H9 (cell line): ENCODE measurements at regions not wholly inside any gene's neighbourhood (a gene's known extent, or its start where the extent isn't known, plus 50 kb on each side); places are given as distances from the start of the nearest gene placed in this dataset.
"Not testable (repeated sequence)": the region's sequence is repeated elsewhere in the genome, so short reads cannot be mapped to it uniquely, and the experiment has no call there.

Source experiments
- DNase-seq: peaks from one replicate; pipeline ENCODE4 v3.0.0-alpha.2; 2017
- H2AFZ ChIP-seq: one replicate; pipeline ENCODE4 v1.6.1; 2013; ENCODE audit warnings: mild to moderate bottlenecking, low read length, control low read depth, moderate library complexity
- H2AK5ac ChIP-seq: 2 replicates; pipeline ENCODE4 v1.6.1; 2013; ENCODE audit warnings: low read length, control low read depth, mixed read lengths; ENCODE audit not compliant: insufficient read length
- H2BK120ac ChIP-seq: one replicate; pipeline ENCODE4 v1.6.1; 2013; ENCODE audit warnings: low read depth, mild to moderate bottlenecking, low read length, control low read depth, inconsistent platforms; ENCODE audit not compliant: poor library complexity, severe bottlenecking
- H2BK12ac ChIP-seq: 2 replicates; pipeline ENCODE4 v1.6.1; 2013; ENCODE audit warnings: low read length, control low read depth, mixed read lengths, low read depth; ENCODE audit not compliant: insufficient read length
- H2BK15ac ChIP-seq: 2 replicates; pipeline ENCODE4 v1.6.1; 2013; ENCODE audit warnings: low read depth, low read length, control low read depth
- H2BK20ac ChIP-seq: one replicate; pipeline ENCODE4 v1.6.1; 2013; ENCODE audit warnings: low read depth, mild to moderate bottlenecking, low read length, control low read depth, inconsistent platforms; ENCODE audit not compliant: poor library complexity, severe bottlenecking
- H2BK5ac ChIP-seq: 2 replicates; pipeline ENCODE4 v1.6.1; 2013; ENCODE audit warnings: low read length, control low read depth, mixed read lengths; ENCODE audit not compliant: insufficient read length
- H3K14ac ChIP-seq: 2 replicates; pipeline ENCODE4 v1.6.1; 2013; ENCODE audit warnings: low read length, control low read depth; ENCODE audit not compliant: insufficient read depth
- H3K18ac ChIP-seq: 2 replicates; pipeline ENCODE4 v1.6.1; 2013; ENCODE audit warnings: low read depth, mild to moderate bottlenecking, mixed read lengths, low read length, control low read depth; ENCODE audit not compliant: insufficient read length
- H3K23ac ChIP-seq: 2 replicates; pipeline ENCODE4 v1.6.1; 2013; ENCODE audit warnings: low read length, control low read depth, mixed read lengths, low read depth; ENCODE audit not compliant: insufficient read length
- H3K23me2 ChIP-seq: 2 replicates; pipeline ENCODE4 v1.6.1; 2013; ENCODE audit warnings: low read depth, mild to moderate bottlenecking, mixed read lengths, low read length, control low read depth; ENCODE audit not compliant: insufficient read length, poor library complexity, severe bottlenecking
- H3K27ac ChIP-seq: 2 replicates; pipeline ENCODE4 v1.5.1; 2013; ENCODE audit warnings: low read length, control low read depth, mixed read lengths, low read depth; ENCODE audit not compliant: insufficient read length
- H3K27me3 ChIP-seq: 2 replicates; pipeline ENCODE4 v1.6.1; 2013; ENCODE audit warnings: low read length, control low read depth, inconsistent platforms; ENCODE audit not compliant: insufficient read depth
- H3K4ac ChIP-seq: 2 replicates; pipeline ENCODE4 v1.6.1; 2013; ENCODE audit warnings: low read depth, mild to moderate bottlenecking, control low read depth, inconsistent platforms, low read length, moderate library complexity
- H3K4me1 ChIP-seq: 2 replicates; pipeline ENCODE4 v1.6.1; 2013; ENCODE audit warnings: low read length, control low read depth, inconsistent platforms; ENCODE audit not compliant: insufficient read depth
- H3K4me2 ChIP-seq: 2 replicates; pipeline ENCODE4 v1.6.1; 2013; ENCODE audit warnings: low read length, control low read depth, mixed read lengths; ENCODE audit not compliant: insufficient read length, insufficient read depth
- H3K56ac ChIP-seq: 2 replicates; pipeline ENCODE4 v1.6.1; 2013; ENCODE audit warnings: low read depth, mild to moderate bottlenecking, mixed read lengths, low read length, control low read depth; ENCODE audit not compliant: insufficient read length
- H3K79me1 ChIP-seq: 2 replicates; pipeline ENCODE4 v1.6.1; 2013; ENCODE audit warnings: low read depth, mild to moderate bottlenecking, moderate library complexity, low read length, control low read depth, inconsistent platforms; ENCODE audit not compliant: insufficient read depth, poor library complexity, severe bottlenecking
- H3K79me2 ChIP-seq: 2 replicates; pipeline ENCODE4 v1.6.1; 2013; ENCODE audit warnings: low read length, control low read depth, inconsistent platforms; ENCODE audit not compliant: insufficient read depth
- H3K9ac ChIP-seq: 2 replicates; pipeline ENCODE4 v1.6.1; 2013; ENCODE audit warnings: low read length, control low read depth, mixed read lengths; ENCODE audit not compliant: insufficient read length; ENCODE audit errors: extremely low read depth
- H3K9me3 ChIP-seq: one replicate; pipeline ENCODE4 v1.6.1; 2013; ENCODE audit warnings: low read depth, low read length, inconsistent platforms; ENCODE audit not compliant: control insufficient read depth
- H3T11ph ChIP-seq: one replicate; pipeline ENCODE4 v1.6.1; 2013; ENCODE audit warnings: mild to moderate bottlenecking, low read length, control low read depth, inconsistent platforms
- H4K20me1 ChIP-seq: one replicate; pipeline ENCODE4 v1.6.1; 2013; ENCODE audit not compliant: control insufficient read depth, insufficient read length, insufficient read depth
- H4K5ac ChIP-seq: 2 replicates; pipeline ENCODE4 v1.6.1; 2013; ENCODE audit warnings: low read depth, mild to moderate bottlenecking, mixed read lengths, low read length, control low read depth; ENCODE audit not compliant: insufficient read length
- H4K8ac ChIP-seq: replicated peaks from 2 replicates; pipeline ENCODE4 v1.6.1; 2013; ENCODE audit warnings: low read length, control low read depth, mixed read lengths, low read depth; ENCODE audit not compliant: insufficient read length
- H4K91ac ChIP-seq: 2 replicates; pipeline ENCODE4 v1.6.1; 2013; ENCODE audit warnings: low read depth, mild to moderate bottlenecking, moderate library complexity, mixed read lengths, low read length, control low read depth; ENCODE audit not compliant: insufficient read length
- H3K27ac Mint-ChIP-seq, 3 experiments: 2 replicates in 2 of 3; 3 replicates in 1 of 3; pipeline ENCODE4 v1.8.0; 2020 to 2021; ENCODE audit warnings: mixed read lengths in 3 of 3, mild to moderate bottlenecking in 1 of 3, moderate library complexity in 1 of 3
- H3K27me3 Mint-ChIP-seq: 2 replicates; pipeline ENCODE4 v1.8.0; 2021; ENCODE audit warnings: low read depth, mild to moderate bottlenecking, moderate library complexity, mixed read lengths
- H3K36me3 Mint-ChIP-seq, 3 experiments: 2 replicates in 2 of 3; 3 replicates in 1 of 3; pipeline ENCODE4 v1.8.0; 2020 to 2021; ENCODE audit warnings: low read depth in 3 of 3, mixed read lengths in 3 of 3; ENCODE audit not compliant: insufficient read depth in 1 of 3
- H3K4me1 Mint-ChIP-seq, 2 experiments: 2 replicates each; pipeline ENCODE4 v1.8.0; 2020; ENCODE audit warnings: mixed read lengths in 2 of 2
- H3K4me3 Mint-ChIP-seq, 2 experiments: 2 replicates in 1 of 2; 3 replicates in 1 of 2; pipeline ENCODE4 v1.8.0; 2020 to 2021; ENCODE audit warnings: mild to moderate bottlenecking in 2 of 2, mixed read lengths in 2 of 2, moderate library complexity in 1 of 2
- H3K9me3 Mint-ChIP-seq, 2 experiments: 2 replicates in 1 of 2; 3 replicates in 1 of 2; pipeline ENCODE4 v1.8.0; 2020; ENCODE audit warnings: mild to moderate bottlenecking in 2 of 2, mixed read lengths in 2 of 2, moderate library complexity in 1 of 2
- WGBS: extraction: QIAGEN DNeasy Blood & Tissue Kit; methylation state at CpG from one replicate; pipeline ENCODE4 v1.1.7; 2013; ENCODE audit warnings: missing lambda C conversion rate, low lambda C conversion rate, mixed read lengths; ENCODE audit not compliant: insufficient read length; ENCODE audit errors: extremely low coverage; 5-methylcytosine and 5-hydroxymethylcytosine counted together
- TF ChIP-seq, protein P1 (sequence below): fragments of 200-600 bp; sonication (generic); conservative IDR thresholded peaks from 3 replicates; pipeline ENCODE4 v1.8.0; 2021; ENCODE audit warnings: antibody characterized with exemption, mild to moderate bottlenecking

DNA sequence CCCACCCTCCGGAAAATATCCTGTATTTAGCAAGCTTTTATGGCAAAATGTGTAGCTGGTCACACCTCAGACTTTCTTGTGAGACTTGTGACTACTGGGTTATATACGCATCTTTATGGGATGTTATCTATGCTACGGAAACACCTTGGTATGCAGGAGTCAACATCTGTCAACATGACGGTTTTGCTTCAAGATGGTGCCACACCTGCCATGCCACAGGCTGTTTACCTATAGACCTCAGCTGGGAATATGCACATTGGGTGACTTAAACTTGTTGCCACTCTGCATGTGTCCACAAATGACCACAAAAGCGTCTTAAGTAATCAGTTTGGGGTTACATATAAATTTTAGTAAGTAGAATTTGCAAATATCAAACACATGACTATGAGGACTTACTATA lies 192.3 kb upstream of the ATP6AP2 start:
- Mint-ChIP-seq H3K36me3 (no peaks in the 10 kb centered on the region; a peak in 1 of 7 replicates), H3K4me3 (no peak overlapping the region), H3K27me3 (no peaks in the 10 kb centered on the region), H3K27ac (no peak overlapping the region), H3K4me1 (peaks cover 0 to 2% of the 10 kb centered on the region in 2 experiments; a peak in 1 of 4 replicates), H3K9me3 (peaks cover 60 to 68% of the 10 kb centered on the region in 2 experiments)
- Histone ChIP-seq H4K91ac (no peak overlapping the region), H3K14ac (no peak overlapping the region), H3T11ph (no peak overlapping the region), H3K9me3 (no peaks in the 10 kb centered on the region), H4K8ac (no peak overlapping the region), H3K27me3 (no peaks in the 10 kb centered on the region), H2AFZ (no peak overlapping the region), H3K9ac (no peak overlapping the region), H2BK5ac (no peak overlapping the region), H2AK5ac (no peak overlapping the region), H3K23ac (no peak overlapping the region), H4K5ac (no peak overlapping the region), H3K18ac (no peak overlapping the region), H3K79me2 (no peaks in the 10 kb centered on the region), H2BK20ac (no peak overlapping the region), H4K20me1 (no peaks in the 10 kb centered on the region), H3K79me1 (no peaks in the 10 kb centered on the region), H3K4ac (no peak overlapping the region), H2BK12ac (no peak overlapping the region), H3K4me1 (no peaks in the 10 kb centered on the region), H2BK120ac (no peak overlapping the region), H2BK15ac (no peak overlapping the region), H3K4me2 (no peak overlapping the region), H3K23me2 (no peaks in the 10 kb centered on the region), H3K27ac (no peak overlapping the region), H3K56ac (no peak overlapping the region)
- TF ChIP-seq, protein P1, sequence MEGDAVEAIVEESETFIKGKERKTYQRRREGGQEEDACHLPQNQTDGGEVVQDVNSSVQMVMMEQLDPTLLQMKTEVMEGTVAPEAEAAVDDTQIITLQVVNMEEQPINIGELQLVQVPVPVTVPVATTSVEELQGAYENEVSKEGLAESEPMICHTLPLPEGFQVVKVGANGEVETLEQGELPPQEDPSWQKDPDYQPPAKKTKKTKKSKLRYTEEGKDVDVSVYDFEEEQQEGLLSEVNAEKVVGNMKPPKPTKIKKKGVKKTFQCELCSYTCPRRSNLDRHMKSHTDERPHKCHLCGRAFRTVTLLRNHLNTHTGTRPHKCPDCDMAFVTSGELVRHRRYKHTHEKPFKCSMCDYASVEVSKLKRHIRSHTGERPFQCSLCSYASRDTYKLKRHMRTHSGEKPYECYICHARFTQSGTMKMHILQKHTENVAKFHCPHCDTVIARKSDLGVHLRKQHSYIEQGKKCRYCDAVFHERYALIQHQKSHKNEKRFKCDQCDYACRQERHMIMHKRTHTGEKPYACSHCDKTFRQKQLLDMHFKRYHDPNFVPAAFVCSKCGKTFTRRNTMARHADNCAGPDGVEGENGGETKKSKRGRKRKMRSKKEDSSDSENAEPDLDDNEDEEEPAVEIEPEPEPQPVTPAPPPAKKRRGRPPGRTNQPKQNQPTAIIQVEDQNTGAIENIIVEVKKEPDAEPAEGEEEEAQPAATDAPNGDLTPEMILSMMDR: no peak
- DNase-seq: no peak
- no CpG with 5 or more reads among the region's 5 CpGs for WGBS

DNA sequence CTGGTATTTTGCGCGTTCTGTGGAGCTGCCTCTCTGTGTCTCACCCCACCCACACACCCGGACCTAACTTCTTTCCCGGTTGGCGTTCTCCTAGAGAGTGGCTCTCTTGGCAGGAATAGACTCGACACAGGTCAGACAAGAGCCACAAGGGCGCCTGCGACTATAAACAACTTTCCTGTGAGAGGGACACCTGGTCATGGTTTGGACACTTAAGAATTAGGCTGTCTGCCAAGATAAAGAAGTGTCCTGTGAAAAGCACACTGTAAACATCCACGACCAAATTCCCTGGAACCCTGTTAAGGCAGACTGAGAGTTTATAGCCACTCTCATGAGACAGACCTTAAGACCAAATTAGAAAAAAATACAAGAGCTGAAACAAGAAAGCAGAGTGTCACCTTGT lies 192.9 kb upstream of the ATP6AP2 start:
- H3K4me3 Mint-ChIP-seq, H4K91ac ChIP-seq, H3K4ac ChIP-seq, H3T11ph ChIP-seq, H2BK12ac ChIP-seq, H4K20me1 ChIP-seq, H3K36me3 Mint-ChIP-seq, H3K14ac ChIP-seq, H3K4me2 ChIP-seq, H3K23me2 ChIP-seq, H3K79me1 ChIP-seq, H3K4me1 Mint-ChIP-seq, H2AK5ac ChIP-seq, H3K23ac ChIP-seq, H3K27ac Mint-ChIP-seq, H2BK15ac ChIP-seq, H3K9me3 ChIP-seq, DNase-seq, H3K27me3 Mint-ChIP-seq, H4K8ac ChIP-seq, H2BK20ac ChIP-seq, H2BK5ac ChIP-seq, H2BK120ac ChIP-seq, H3K18ac ChIP-seq, H3K27me3 ChIP-seq, H3K9ac ChIP-seq, H3K79me2 ChIP-seq, H3K27ac ChIP-seq, H4K5ac ChIP-seq, H3K4me1 ChIP-seq, H3K56ac ChIP-seq, H2AFZ ChIP-seq: not testable (repeated sequence)
- peaks cover 59 to 67% of the 10 kb centered on the region in 2 experiments for H3K9me3 Mint-ChIP-seq
- WGBS: no CpG with 5 or more reads among the region's 9 CpGs
